Erythroblast (primary cell): ENCODE measurements at regions not wholly inside any gene's neighbourhood (a gene's known extent, or its start where the extent isn't known, plus 50 kb on each side); places are given as distances from the start of the nearest gene placed in this dataset.

Source experiments
- GATA1 ChIP-seq: IDR thresholded peaks from 2 replicates; pipeline ENCODE4 v1.6.1; 2011; ENCODE audit warnings: low read depth, mild to moderate bottlenecking, control low read depth, low read length, moderate library complexity
- POLR2A ChIP-seq: IDR thresholded peaks from 2 replicates; pipeline ENCODE4 v1.6.1; 2011; ENCODE audit warnings: mild to moderate bottlenecking, low read length

DNA sequence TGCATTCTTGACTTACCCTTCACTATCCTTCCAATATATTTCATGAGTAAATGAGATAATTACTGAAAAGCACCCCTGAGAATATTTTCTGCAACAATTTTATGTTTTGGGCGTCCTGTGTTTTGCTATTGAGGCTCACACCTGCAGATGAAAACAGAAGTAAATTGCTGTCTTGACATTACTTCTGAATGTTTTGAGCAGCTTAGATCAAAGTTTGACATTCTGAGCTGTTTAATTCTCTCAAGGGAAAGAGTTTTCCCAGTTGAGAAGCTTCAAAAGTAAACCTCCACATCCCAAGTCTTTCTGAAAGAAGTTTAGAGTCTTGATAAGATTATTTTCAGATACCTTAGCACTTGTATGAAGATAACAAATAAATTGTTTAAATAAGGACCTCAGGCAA, 1667.2 kb upstream of the SLC10A2 start:
- TF ChIP-seq POLR2A, result no peak
- TF ChIP-seq GATA1, result no peak
